ENCODE measurements at regions not wholly inside any gene's neighbourhood (a gene's known extent, or its start where the extent isn't known, plus 50 kb on each side); places are given as distances from the start of the nearest gene placed in this dataset.
"Not testable (repeated sequence)": the region's sequence is repeated elsewhere in the genome, so short reads cannot be mapped to it uniquely, and the experiment has no call there.

- DNase-seq: no peak
Measured at GRCh38 chr2:188788621-188789020, 185.6 kb upstream of the COL3A1 start.

GRCh38 chr2:188789951-188790350 is 184.2 kb upstream of the COL3A1 start:
- DNase-seq: no peak

GRCh38 chr2:188794453-188794852 is 179.7 kb upstream of the COL3A1 start:
- DNase-seq: not testable (repeated sequence)

- no peak for DNase-seq
Measured at GRCh38 chr2:188795762-188796161, 178.4 kb upstream of the COL3A1 start.

DNA sequence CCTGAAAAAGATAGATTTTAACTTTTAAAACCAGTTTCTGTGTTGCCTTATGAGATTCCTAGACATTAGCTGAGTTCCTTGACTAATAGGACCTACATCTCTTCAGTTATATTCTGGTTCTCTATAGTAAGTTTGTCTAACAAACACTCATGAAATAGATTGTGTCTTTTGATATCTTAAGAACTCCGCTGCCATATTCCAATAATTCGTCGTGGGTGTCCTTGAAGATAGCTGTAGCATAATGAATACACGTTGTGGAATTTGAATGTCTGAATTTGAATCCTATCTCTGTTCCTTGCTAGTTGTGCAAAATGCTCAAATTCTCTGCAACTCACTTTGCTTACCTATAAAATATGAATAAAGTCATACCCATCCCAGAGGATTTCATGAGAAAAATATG is 176.8 kb upstream of the COL3A1 start:
- DNase-seq: no peak

GRCh38 chr2:188798159-188798558 is 176.0 kb upstream of the COL3A1 start:
- DNase-seq: no peak

- DNase-seq: no peak
Measured at GRCh38 chr2:188805219-188805618, 169.0 kb upstream of the COL3A1 start.

DNA sequence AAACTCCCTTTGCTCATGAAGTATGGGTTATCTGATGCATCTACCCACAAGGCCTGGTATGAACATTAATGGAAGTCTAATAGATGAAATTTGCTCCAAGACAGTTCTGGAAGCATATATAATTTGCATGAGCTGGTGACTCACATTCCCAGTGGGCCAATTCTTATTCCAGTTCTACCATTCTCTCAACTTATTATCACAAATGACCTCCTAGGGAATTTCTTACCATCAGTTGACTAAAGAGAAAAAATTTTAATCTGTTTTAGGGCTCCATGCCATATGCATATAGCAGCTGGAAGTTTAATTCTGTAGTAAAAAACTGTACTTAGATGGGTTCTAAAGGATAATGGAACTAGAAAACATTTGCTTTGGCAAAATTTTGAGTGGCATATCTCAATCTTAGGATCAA is 165.2 kb upstream of the COL3A1 start:
- no peak for DNase-seq

DNA sequence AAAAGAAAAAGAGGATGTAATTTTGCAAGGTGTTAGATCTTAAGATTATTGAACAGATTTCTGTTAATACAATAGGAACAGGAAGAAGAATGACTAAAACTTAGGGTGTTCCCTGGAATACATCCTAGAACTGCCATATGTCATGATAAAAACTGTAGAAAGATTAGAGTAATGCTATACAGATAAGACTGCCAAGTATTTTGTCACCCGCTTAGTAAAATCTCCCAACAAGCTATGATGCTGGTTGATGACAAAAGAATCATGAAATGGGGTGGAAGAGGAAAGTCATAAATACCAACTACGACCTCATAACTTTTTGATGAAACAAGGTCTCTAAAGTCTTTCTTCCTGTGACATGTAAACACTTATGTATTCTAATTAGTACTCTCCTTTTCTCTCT is 163.6 kb upstream of the COL3A1 start:
- no peak for DNase-seq

DNA sequence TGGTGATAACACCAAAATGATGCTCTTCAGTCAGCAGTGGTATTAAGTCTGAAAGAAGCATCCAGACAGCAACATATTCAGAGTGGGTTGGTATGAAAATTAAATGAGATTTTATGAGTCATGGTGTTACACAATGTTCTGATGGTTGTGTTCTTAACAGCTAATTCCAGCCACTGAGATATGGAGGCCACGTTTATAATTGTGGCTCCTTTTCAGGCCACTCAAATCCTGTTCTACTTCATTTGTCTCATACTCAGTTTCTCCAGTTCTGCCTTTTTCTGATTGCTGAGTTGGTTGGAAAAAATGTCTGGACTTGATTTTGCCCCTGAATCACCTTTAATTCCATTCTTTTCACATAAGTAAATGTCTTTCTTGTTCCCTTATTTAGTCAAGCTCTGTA is 162.7 kb upstream of the COL3A1 start:
- no peak for DNase-seq

DNA sequence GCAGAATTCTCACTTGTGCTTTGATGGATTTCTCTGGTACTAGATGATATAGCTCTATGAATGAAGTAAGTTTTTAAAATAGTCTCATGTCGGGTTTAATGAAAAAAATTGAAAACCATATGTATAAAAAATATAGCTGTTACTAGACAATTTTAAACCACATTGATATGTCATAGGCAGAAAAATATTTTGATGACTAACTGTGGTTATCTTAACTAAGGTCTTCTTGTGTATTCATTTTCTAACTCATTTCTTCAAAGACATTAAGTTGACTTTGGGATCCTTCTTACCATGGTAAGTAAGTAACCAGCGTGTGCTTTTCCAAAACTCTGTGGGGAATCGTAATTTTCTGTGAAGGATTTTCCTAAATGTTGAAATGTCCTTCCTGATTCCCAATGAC is 160.9 kb upstream of the COL3A1 start:
- DNase-seq: no peak

DNA sequence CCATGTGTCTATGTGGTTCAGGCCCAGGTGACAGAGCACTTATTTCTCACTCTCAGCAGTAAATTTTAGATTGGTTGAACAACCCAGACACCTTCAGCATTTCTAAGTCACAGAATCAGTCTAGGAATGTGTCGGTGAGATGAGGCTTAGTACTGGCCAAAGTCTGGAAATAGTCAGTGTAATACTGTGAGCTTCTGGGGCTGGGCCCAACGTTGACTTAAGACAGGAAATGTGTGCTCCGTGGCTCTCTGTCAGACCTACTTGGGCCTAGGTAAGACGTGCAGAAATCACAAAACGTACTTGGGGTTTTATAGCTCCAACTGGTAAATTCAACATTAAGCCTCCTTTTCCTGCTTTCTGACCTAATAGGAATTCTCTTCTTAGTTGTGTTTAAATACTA is 160.3 kb upstream of the COL3A1 start:
- no peak for DNase-seq

GRCh38 chr2:188819011-188819410 is 155.2 kb upstream of the COL3A1 start:
- no peak for DNase-seq

DNA sequence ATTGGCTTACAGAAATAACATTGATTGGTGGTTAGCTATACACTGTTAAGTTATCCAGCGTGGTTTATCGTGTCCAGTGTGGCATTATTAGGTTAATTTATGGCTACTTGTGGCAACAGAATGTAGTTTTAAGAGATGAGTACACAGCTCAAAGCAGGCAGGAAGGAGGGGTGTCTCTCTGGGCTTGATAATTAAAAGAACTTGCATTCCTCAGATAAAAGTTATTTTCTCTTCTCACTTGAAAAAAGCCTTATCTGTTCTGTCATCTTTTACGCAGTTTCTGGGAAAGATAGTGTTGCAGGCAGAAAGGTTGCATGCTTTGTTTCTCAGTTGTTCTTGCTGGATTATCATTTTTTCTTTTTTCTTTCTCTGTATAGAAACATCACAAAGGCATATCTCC is 154.4 kb upstream of the COL3A1 start:
- no peak for DNase-seq

DNA sequence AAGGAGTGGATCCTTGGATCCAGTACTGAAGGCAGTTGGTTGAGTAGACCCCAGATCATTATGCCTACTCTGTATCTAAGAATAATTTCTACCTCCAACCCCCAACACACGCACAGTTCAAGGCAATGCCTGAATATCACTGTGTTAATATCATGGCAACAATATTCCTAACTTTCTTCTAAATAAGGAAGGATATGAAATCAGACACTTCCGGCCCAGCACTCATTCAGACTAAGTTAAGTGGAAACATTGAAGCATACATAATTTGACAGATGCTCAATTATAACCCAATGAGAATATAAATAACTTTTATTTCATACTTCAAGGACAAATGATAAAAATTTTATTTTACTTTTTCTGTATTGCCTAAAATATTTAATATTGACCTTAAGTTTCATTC is 153.6 kb upstream of the COL3A1 start:
- DNase-seq: no peak

- no peak for DNase-seq
Measured at GRCh38 chr2:188824125-188824524, 150.0 kb upstream of the COL3A1 start.

DNA sequence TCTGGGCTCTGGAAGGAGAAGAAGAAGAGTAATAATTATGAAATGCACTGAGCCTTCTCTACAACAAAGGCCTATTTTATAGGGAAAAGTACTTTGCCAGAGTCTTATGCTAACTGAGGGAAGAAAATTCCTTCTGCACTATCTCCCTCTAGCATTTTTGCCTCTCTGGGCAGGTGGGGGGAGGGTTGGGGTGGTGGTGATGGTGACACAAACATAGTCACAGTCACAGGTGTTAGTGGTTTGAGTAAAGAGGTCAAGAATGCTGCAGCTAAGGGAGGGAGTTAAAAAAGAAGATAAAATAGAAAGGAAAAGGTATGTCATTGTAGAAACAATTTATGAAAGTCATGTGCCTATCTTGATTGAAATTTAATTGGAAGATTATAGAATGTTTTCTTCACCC is 140.8 kb upstream of the COL3A1 start:
- no peak for DNase-seq

DNA sequence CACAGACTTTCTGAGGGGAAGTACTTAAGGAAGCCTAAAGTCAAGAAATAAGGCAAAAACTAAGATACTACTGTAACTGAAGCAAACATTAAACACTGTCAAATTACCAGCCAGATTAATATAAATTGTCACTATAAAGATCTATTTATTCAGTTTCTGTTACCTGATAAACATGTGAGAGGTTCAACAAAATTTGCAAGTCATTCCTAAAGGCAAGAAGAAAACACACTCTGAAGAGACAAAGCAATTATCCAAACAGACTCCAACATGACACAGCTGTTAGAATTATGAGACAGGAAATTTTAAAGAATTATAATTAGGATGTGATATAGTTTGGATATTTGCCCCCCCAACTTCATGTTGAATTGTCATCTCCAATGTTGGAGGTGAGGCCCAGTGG is 140.4 kb upstream of the COL3A1 start:
- no peak for DNase-seq

DNA sequence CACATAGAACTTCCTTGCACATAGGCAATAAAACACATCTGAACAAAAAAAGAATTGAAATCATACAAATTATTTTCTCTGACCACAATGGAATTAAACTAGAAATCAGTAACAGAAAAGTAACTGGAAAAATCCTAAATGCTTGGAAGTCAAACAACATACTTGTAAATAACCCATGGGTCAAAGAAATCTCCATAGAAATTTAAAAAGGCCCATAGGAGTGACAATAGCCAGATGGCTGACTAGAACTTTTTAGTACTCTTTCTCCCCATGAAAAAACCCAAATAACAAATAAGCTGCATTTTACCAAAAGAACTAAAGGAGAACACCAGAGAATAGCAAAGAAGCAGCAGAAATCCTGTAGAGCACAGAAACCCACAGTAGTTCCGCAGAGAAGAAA is 139.2 kb upstream of the COL3A1 start:
- DNase-seq: no peak

GRCh38 chr2:188835821-188836220 is 138.4 kb upstream of the COL3A1 start:
- DNase-seq: no peak

- DNase-seq: no peak
Measured at GRCh38 chr2:188845692-188846091, 128.5 kb upstream of the COL3A1 start.

DNA sequence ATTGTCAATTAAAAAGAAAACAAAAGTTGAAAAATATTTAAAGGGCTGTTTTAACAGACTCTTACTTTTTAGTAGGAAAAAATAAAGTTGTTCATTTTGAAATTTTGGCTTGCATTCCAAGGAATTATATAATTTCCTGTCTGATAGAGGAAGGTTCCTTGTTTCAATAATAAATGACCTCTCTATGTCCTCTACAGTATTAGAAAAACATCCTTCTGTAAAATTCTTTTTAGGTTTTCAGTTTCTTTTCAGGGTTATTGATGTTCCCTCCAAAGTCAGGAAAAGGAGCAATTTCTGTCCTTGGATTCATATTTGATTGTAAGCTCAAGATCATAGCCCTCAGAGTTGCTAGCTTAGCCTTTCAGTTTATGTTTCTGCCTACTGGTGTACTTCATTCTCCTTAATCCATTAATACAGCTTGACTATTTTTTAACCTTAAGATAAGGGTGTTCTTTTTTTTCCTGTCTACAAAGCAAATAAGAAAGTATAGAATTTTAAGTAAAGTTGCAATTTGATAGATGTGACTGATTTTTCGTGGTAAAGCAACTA is 125.2 kb upstream of the COL3A1 start:
- DNase-seq: no peak

GRCh38 chr2:188850786-188851185 is 123.4 kb upstream of the COL3A1 start:
- DNase-seq: no peak

- no peak for DNase-seq
Measured at GRCh38 chr2:188851311-188851710, 122.9 kb upstream of the COL3A1 start.

GRCh38 chr2:188851826-188852225 is 122.3 kb upstream of the COL3A1 start:
- no peak for DNase-seq

DNA sequence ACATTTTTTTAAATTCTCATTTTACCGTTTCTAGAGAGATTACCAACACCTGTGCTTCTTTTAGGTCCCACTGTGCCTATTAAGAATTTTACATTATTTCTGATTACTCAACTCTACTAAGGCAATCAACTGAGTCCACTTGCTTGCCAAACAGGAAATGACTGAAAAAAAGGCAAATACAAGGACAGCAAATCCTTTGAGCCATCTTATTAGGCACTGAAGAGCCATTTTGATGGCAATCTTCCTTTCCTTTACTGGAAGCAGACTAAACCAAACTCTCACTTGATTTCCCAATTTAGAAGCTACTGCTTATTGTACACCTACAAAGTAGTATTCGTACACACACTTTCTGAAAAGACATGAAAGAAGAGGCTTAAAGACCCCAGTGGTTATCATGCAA is 121.4 kb upstream of the COL3A1 start:
- DNase-seq: no peak
